ENCODE measurements at regions not wholly inside any gene's neighbourhood (a gene's known extent, or its start where the extent isn't known, plus 50 kb on each side); places are given as distances from the start of the nearest gene placed in this dataset.

GRCh38 chr14:83425706-83426105, 1892.1 kb upstream of the SEL1L start:
- Histone ChIP-seq H3K9ac (no peak overlapping the region), H4K20me1 (no peaks in the 10 kb centered on the region), H3K27me3 (no peaks in the 10 kb centered on the region), H3K4me1 (no peaks in the 10 kb centered on the region), H3K36me3 (no peaks in the 10 kb centered on the region), H3K4me3 (no peak overlapping the region), H3K4me2 (no peak overlapping the region), H3K27ac (no peak overlapping the region), H3K9me3 (replicated peaks in 1 of 11) (no peaks in the 10 kb centered on the region)
- no peak for TF ChIP-seq Cebpa-rat (IDR thresholded peaks at IDR 0.05)

- Histone ChIP-seq H3K4me3 (no peak overlapping the region), H3K4me2 (no peak overlapping the region), H3K27me3 (no peaks in the 10 kb centered on the region), H4K20me1 (no peaks in the 10 kb centered on the region), H3K27ac (no peak overlapping the region), H3K9ac (no peak overlapping the region), H3K36me3 (no peaks in the 10 kb centered on the region), H3K4me1 (no peaks in the 10 kb centered on the region), H3K9me3 (replicated peaks in 1 of 11) (no peaks in the 10 kb centered on the region)
- no peak for TF ChIP-seq Cebpa-rat (IDR thresholded peaks at IDR 0.05)
Measured at GRCh38 chr14:83433618-83434017, 1900.0 kb upstream of the SEL1L start.

GRCh38 chr14:83441801-83442200, 1908.1 kb upstream of the SEL1L start:
- Histone ChIP-seq H3K4me3 (no peak overlapping the region), H3K4me2 (no peak overlapping the region), H4K20me1 (no peaks in the 10 kb centered on the region), H3K27ac (no peak overlapping the region), H3K36me3 (no peaks in the 10 kb centered on the region), H3K9ac (no peak overlapping the region), H3K4me1 (no peaks in the 10 kb centered on the region), H3K27me3 (no peaks in the 10 kb centered on the region), H3K9me3 (replicated peaks in 1 of 11) (no peaks in the 10 kb centered on the region)
- TF ChIP-seq Cebpa-rat (IDR thresholded peaks at IDR 0.05) = no peak

GRCh38 chr14:83455561-83455960, 1921.9 kb upstream of the SEL1L start:
- Histone ChIP-seq H3K9me3 (replicated peaks in 1 of 11) (peaks cover 39 to 53% (median 45%) of the 10 kb centered on the region in 11 experiments), H3K27me3 (no peaks in the 10 kb centered on the region), H3K4me1 (0 out of 20 replicates have a peak, but pooled peaks cover 0 to 3% (median 0%) of the 10 kb centered on the region in 10 experiments), H3K27ac (no peak overlapping the region), H3K9ac (no peak overlapping the region), H3K4me3 (no peak overlapping the region), H3K36me3 (no peaks in the 10 kb centered on the region; a peak in 1 of 22 replicates), H3K4me2 (no peak overlapping the region), H4K20me1 (no peaks in the 10 kb centered on the region)
- no peak for TF ChIP-seq Cebpa-rat (IDR thresholded peaks at IDR 0.05)

GRCh38 chr14:83461521-83461920, 1927.9 kb upstream of the SEL1L start:
- Histone ChIP-seq H3K4me1 (no peaks in the 10 kb centered on the region), H3K27me3 (no peaks in the 10 kb centered on the region), H4K20me1 (no peaks in the 10 kb centered on the region), H3K9ac (no peak overlapping the region), H3K4me2 (no peak overlapping the region), H3K9me3 (replicated peaks in 1 of 11) (peaks cover 26 to 32% (median 29%) of the 10 kb centered on the region in 11 experiments), H3K36me3 (no peaks in the 10 kb centered on the region; a peak in 1 of 22 replicates), H3K4me3 (no peak overlapping the region), H3K27ac (no peak overlapping the region)
- TF ChIP-seq Cebpa-rat (IDR thresholded peaks at IDR 0.05) = no peak

- TF ChIP-seq Cebpa-rat (IDR thresholded peaks at IDR 0.05) = no peak
- no peaks in the 10 kb centered on the region for H3K4me1 ChIP-seq
- H3K4me2 ChIP-seq = no peak overlapping the region
- H3K9me3 ChIP-seq (replicated peaks in 1 of 11) = peaks cover 26 to 28% (median 28%) of the 10 kb centered on the region in 11 experiments
- no peaks in the 10 kb centered on the region for H3K27me3 ChIP-seq
- H3K4me3 ChIP-seq = no peak overlapping the region
- no peaks in the 10 kb centered on the region for H4K20me1 ChIP-seq
- H3K27ac ChIP-seq = no peak overlapping the region
- no peak overlapping the region for H3K9ac ChIP-seq
- H3K36me3 ChIP-seq = no peaks in the 10 kb centered on the region; a peak in 1 of 22 replicates
Measured at GRCh38 chr14:83462759-83463158, 1929.1 kb upstream of the SEL1L start.

GRCh38 chr14:83463500-83464098, 1929.9 kb upstream of the SEL1L start:
- H3K27me3 ChIP-seq = no peaks in the 10 kb centered on the region
- H3K4me2 ChIP-seq = no peak overlapping the region
- no peak overlapping the region for H3K9ac ChIP-seq
- H3K9me3 ChIP-seq (replicated peaks in 1 of 11) = peaks cover 17 to 20% (median 19%) of the 10 kb centered on the region in 11 experiments
- H3K27ac ChIP-seq = no peak overlapping the region
- H3K4me3 ChIP-seq = no peak overlapping the region
- H4K20me1 ChIP-seq = no peaks in the 10 kb centered on the region
- no peaks in the 10 kb centered on the region for H3K4me1 ChIP-seq
- H3K36me3 ChIP-seq = no peaks in the 10 kb centered on the region; a peak in 1 of 22 replicates
- no peak for TF ChIP-seq Cebpa-rat (IDR thresholded peaks at IDR 0.05)

- Histone ChIP-seq H3K4me3 (no peak overlapping the region), H3K36me3 (no peaks in the 10 kb centered on the region), H3K4me2 (no peak overlapping the region), H3K9ac (no peak overlapping the region), H3K4me1 (no peaks in the 10 kb centered on the region), H3K27ac (no peak overlapping the region), H3K27me3 (no peaks in the 10 kb centered on the region), H4K20me1 (no peaks in the 10 kb centered on the region), H3K9me3 (replicated peaks in 1 of 11) (no peaks in the 10 kb centered on the region)
- no peak for TF ChIP-seq Cebpa-rat (IDR thresholded peaks at IDR 0.05)
Measured at GRCh38 chr14:83467811-83468210, 1934.2 kb upstream of the SEL1L start.

GRCh38 chr14:83470466-83470865, 1936.8 kb upstream of the SEL1L start:
- no peaks in the 10 kb centered on the region for H4K20me1 ChIP-seq
- no peaks in the 10 kb centered on the region for H3K4me1 ChIP-seq
- no peak overlapping the region for H3K27ac ChIP-seq
- H3K27me3 ChIP-seq = no peaks in the 10 kb centered on the region
- no peak for TF ChIP-seq Cebpa-rat (IDR thresholded peaks at IDR 0.05)
- H3K36me3 ChIP-seq = no peaks in the 10 kb centered on the region
- no peak overlapping the region for H3K9ac ChIP-seq
- no peaks in the 10 kb centered on the region for H3K9me3 ChIP-seq (replicated peaks in 1 of 11)
- H3K4me2 ChIP-seq = no peak overlapping the region
- H3K4me3 ChIP-seq = no peak overlapping the region

GRCh38 chr14:83470959-83471695, 1937.5 kb upstream of the SEL1L start:
- Histone ChIP-seq H3K27ac (no peak overlapping the region), H3K4me1 (no peaks in the 10 kb centered on the region), H3K9me3 (replicated peaks in 1 of 11) (no peaks in the 10 kb centered on the region), H3K27me3 (no peaks in the 10 kb centered on the region), H3K36me3 (no peaks in the 10 kb centered on the region), H3K9ac (no peak overlapping the region), H3K4me3 (no peak overlapping the region), H4K20me1 (no peaks in the 10 kb centered on the region), H3K4me2 (no peak overlapping the region)
- no peak for TF ChIP-seq Cebpa-rat (IDR thresholded peaks at IDR 0.05)

Data from BLaER1 treated with 17β-estradiol and CSF1 and Interleukin-3, amounts not matched to agents 10 nM and 100 nM (cell line).